DMS53 (cell line): ENCODE measurements at regions not wholly inside any gene's neighbourhood (a gene's known extent, or its start where the extent isn't known, plus 50 kb on each side); places are given as distances from the start of the nearest gene placed in this dataset.
A peak's percentile ranks its signal among the peaks of the same experiment; 100 is the strongest.

Experiments used
- DNase-seq: peaks from one replicate; lab custom pipeline; 2025; lab: John Stamatoyannopoulos, UW

DNA sequence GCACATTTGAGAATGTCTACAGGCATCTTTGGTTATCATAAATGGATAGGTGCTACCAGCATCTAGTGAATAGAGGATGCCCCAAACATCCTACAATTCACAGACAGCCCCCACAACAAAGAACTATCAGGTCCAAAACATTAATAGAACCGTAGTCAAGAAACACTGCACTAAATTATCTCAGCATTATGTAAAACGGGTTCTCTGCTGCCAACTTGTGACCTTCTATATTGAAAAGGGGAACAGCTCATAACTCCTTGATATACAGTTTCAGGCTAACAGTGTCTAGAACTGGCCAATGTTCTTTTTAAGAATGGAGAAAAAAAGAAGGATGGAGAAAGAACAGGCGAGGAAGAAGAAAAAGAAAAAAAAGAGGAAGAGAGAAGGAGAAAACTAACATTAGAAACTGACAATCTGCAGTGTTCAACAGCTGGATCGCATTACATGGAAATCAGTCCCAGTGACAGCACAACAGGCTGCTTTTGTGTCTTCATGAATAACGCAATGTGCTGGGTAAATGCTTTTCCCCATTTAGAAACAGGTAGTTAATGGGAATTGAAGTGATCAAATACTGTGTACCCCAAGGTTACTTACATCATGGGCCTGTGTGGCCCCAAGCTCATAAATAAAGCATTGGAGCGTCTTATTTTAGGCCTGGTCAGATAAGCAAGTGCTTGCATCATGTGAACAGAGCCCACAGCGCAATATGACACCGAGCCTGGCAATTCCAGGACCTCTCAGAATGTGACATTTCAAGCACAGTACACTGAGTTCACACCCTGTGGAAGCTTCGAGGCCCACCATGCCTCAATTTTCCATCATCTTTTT is 339.5 kb downstream of the DHX15 start:
- DNase-seq: no peak

- DNase-seq: no peak
Measured at GRCh38 chr4:24243641-24244040, 340.7 kb downstream of the DHX15 start.

DNA sequence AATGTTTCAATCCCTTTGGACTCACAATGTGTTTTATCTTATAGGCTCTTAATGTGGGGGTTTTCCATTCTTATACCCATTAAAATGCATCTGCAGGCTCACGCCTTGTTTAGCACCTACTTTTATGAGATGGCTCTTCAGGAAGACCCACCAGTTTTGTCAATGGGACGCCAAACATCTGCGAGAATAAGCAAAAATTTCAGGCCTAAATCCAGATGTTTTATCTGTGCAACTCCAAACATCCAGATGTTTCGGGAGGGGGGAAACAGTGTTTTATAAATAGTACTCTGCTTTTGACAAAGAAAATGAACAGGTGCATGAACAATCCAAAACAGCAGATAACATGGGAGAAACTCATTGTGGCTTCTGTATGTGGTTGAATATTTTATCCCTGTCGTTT is 342.8 kb downstream of the DHX15 start:
- DNase-seq: no peak

GRCh38 chr4:24240655-24241054 is 343.7 kb downstream of the DHX15 start:
- DNase-seq: no peak

- no peak for DNase-seq
Measured at GRCh38 chr4:24237709-24238108, 346.6 kb downstream of the DHX15 start.

DNA sequence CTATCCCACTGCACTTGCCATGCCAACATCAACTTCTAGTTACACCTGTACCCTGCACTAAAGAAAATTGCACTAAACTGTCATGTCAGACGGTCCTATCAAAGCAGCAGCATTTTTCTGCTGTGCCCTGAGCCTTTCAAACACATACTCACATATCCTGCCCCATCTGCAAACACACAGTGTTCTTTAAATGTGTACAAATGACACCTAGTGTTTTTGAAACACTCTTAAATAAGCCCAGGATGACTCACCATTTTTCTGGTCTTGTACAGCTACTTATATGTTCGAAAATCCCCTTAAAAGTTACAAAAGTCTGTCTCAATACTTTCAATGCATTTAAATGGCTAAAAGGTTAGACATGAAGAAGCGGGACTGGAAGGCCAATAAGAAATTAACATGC is 346.7 kb upstream of the PPARGC1A start:
- DNase-seq: peak; percentile 77

- DNase-seq: no peak
Measured at GRCh38 chr4:24236120-24236519, 346.3 kb upstream of the PPARGC1A start.

DNA sequence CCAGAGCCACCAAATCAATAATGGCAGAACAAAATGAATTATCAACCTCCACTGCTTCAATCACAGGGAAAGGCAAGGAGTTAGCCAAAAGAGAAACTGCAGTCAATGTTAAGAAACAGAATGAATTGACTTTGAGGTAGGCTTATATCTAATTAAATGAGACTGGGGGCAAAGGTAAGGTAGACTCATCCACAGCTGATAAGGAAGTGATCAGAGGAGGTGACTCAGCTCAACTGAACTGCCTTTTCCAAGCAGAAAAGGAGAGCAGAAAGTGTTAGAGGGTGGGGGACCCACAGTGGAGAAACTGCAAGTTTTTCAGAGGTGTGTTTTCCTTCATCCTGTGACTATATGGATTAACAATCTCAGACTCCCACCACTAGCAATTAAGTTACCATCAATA is 345.8 kb upstream of the PPARGC1A start:
- DNase-seq: peak; percentile 49

DNA sequence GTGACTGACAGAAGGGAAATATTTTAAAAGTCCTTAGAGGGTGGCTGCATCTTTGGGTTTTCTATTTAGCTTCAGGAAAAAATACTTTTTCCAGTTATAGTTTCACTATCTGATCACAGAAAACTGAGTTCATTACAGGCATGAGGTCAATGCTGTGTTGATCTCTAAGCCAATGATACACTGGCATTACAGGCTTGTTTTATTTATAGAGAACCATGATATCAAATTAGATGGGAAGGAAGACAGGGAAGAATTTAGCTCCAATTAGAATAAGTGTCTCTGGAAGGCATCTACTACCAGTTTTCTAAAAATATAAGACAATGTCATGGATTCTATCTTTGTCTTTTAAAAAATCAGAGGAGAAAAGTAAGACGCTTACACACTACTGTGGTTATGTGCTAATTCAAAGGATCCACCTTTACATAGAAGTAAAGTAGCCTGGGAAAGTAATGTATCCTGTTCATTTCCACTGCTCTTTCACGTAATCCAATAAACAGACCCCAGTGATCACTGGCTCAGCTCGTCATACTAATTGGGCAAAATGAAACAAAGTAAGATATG is 344.5 kb upstream of the PPARGC1A start:
- DNase-seq: no peak

- no peak for DNase-seq
Measured at GRCh38 chr4:24230955-24231354, 341.1 kb upstream of the PPARGC1A start.

DNA sequence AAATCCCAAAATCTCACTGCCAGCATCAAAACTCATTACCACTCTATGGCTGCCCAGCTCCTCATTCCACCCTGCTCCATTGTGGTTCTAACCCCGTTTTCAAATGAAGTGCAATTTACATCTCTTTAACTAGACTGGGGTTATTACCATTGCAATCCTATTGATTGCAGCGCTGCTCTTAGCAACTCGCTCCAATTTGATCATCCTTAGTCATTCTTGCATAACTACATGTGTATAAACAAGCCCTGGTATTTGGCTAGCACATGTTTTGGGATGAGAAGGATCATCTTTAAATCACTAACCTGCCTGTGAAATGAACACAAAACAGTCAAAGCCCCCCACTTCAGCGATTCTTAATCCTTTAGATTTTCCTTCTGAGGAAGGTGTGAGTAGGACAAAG is 340.1 kb upstream of the PPARGC1A start:
- DNase-seq: no peak

DNA sequence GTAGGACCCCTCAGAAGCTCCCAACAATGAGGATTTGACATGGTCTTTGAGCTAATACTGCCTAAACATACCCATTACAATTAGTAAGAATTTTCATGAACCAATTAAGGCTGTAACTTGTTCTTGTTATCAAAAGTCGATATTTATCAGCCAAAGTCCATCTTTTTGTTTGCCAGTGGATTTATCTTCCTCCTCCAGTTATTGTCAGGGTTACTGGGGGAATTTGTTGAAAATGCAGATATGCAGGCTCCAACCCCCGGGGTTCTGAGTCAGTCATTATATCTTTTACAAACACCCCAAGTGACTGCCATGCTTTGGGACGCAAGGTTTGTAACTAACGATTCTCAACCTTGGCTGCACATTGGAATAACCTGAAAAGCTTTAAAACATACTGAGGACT is 338.8 kb upstream of the PPARGC1A start:
- DNase-seq: no peak

GRCh38 chr4:24226667-24227066 is 336.8 kb upstream of the PPARGC1A start:
- no peak for DNase-seq

- no peak for DNase-seq
Measured at GRCh38 chr4:24226023-24226422, 336.2 kb upstream of the PPARGC1A start.

DNA sequence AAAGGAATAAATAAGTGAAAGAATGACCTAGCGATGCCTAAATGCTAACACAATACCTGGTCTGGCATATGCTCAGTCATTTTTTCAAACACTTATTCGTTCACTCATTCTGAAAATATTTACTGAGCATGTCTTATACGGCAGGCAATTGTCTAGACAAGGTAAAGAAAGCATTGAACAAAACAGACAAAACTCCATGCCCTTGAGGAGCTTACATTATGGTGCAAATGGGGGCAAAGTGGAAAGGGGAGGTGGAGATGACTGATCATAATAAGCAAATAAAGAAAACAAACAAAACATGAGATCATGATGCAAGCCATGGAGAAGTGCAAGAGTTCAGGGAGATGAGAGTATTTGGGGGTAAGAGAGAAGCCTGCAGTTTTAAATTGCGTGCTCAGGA is 334.6 kb upstream of the PPARGC1A start:
- peak; percentile 58 for DNase-seq

GRCh38 chr4:24219209-24219608 is 329.4 kb upstream of the PPARGC1A start:
- DNase-seq: no peak

- DNase-seq: no peak
Measured at GRCh38 chr4:24218566-24218965, 328.7 kb upstream of the PPARGC1A start.

GRCh38 chr4:24214796-24215195 is 324.9 kb upstream of the PPARGC1A start:
- DNase-seq: no peak

DNA sequence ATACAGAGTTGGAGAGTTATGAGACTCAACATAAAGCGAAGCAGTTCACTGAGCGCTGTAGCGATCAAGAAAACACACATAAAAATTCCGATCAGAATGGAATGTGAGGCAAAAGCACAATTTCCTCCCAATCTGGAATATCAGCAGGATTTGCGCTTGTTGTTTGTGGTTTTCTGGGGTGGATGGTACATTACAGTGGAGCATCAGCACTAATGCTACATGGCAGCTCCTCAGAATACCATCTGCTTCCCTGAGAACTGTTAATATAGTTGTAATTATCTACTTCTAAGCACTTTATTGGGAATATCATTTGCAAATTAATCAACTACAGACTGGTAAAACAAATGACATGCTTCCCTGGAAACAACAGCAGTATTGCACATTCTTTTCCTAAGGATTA is 324.1 kb upstream of the PPARGC1A start:
- DNase-seq: no peak

DNA sequence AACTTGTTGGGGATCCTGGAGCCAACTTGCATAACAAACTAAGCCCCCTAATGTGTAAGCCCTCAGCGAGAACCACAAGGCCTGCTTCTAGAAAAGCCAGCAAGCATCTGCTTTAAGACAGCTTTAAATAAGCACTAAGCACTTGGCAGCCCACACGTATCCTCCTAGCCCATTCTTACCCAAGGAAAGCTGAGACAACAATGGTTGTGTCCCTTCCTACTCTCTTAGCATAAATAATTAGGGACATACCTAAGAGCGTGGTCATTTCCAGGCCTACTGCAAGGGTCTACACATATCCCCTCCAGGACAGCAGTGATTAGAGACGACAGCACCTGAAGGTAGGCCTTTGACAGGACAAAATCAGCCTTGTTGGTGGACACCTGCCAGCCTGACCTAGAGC is 322.8 kb upstream of the PPARGC1A start:
- DNase-seq: no peak

DNA sequence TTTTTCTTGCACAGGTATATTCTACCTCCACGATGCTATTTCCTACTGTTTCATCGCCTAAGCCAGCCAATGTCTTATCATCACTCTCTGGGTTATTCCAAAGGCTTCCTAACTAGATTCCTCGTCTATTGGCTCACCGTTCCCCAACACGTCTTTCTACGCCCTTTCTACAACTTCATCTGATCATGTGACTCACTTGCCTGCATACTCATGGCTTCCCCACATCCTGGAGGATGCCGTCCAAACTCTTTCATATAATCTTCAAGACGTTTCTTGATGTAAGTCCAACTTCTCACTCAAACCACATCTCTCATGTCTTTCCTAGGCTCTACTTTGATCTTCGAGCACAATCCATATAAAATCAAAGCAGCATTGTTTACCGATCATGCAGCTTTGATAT is 322.0 kb upstream of the PPARGC1A start:
- DNase-seq: no peak

DNA sequence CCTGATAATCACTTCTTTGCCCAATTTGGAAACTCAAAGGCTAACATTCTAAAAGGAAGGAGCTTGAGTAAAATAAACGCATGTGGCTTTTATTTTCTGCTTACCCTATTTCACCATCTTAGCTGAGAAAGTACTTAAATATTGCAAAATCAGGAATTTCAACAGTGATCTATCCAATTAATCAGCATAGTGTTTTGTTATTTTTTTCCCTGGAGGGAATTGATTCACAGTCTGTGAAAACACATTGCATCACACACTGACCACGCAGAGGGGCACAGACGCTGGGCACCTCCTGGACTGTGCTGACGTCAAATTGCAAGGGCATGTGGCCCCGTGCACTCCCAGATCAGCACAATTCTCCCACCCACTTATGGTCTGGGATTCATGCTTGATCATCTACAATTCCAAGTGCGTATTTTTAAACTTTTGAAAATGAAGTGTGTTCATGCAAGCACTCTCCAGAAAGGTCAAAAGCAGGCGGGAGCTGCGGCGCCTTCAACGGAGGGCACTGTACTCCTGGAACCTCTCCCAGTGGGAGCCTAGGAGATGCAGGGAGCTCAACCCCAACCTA is 320.6 kb upstream of the PPARGC1A start:
- no peak for DNase-seq

- DNase-seq: no peak
Measured at GRCh38 chr4:24209906-24210305, 320.1 kb upstream of the PPARGC1A start.

DNA sequence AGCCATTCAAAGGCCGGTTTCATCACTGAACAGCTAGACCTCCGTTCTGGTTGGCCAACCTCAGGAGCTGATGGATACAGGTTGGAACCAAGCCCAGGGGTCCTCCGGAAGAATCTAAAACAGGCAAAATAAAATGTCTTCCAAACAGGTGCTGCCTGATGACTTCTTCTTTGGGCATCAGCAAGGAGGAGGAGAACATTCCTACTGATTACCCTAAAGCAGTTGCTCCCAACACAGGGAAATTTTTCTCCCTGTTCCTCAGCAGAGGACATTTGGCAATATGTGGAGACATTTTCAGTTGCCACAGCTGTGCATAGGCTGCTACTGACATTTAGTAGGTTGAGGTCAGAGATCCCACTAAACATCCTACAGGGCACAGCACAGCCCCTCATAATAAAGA is 319.3 kb upstream of the PPARGC1A start:
- no peak for DNase-seq
